HG02981 (cell line): ENCODE measurements at regions not wholly inside any gene's neighbourhood (a gene's known extent, or its start where the extent isn't known, plus 50 kb on each side); places are given as distances from the start of the nearest gene placed in this dataset.
"Not testable (repeated sequence)": the region's sequence is repeated elsewhere in the genome, so short reads cannot be mapped to it uniquely, and the experiment has no call there.

Experiments used
- ATAC-seq: cut with Tn5 transposase; IDR thresholded peaks from one replicate; pipeline ENCODE4 v1.9.1; 2021; ENCODE audit warnings: mild to moderate bottlenecking, moderate library complexity; ENCODE audit not compliant: unreplicated experiment

- no peak for ATAC-seq
Observed at GRCh38 chr7:69189406-69189805, 408.9 kb upstream of the AUTS2 start.

GRCh38 chr7:69190025-69190424 lies 408.2 kb upstream of the AUTS2 start:
- ATAC-seq, result no peak

GRCh38 chr7:69190763-69191162 lies 407.5 kb upstream of the AUTS2 start:
- ATAC-seq, result no peak

GRCh38 chr7:69192134-69192533 lies 406.1 kb upstream of the AUTS2 start:
- peak; percentile 51 for ATAC-seq

GRCh38 chr7:69193061-69193460 lies 405.2 kb upstream of the AUTS2 start:
- ATAC-seq, result no peak

GRCh38 chr7:69196593-69196992 lies 401.7 kb upstream of the AUTS2 start:
- no peak for ATAC-seq

GRCh38 chr7:69198250-69198649 lies 400.0 kb upstream of the AUTS2 start:
- ATAC-seq, result no peak

GRCh38 chr7:69199041-69199440 lies 399.2 kb upstream of the AUTS2 start:
- no peak for ATAC-seq

GRCh38 chr7:69199661-69200060 lies 398.6 kb upstream of the AUTS2 start:
- ATAC-seq, result no peak

GRCh38 chr7:69203871-69204270 lies 394.4 kb upstream of the AUTS2 start:
- no peak for ATAC-seq

- ATAC-seq, result no peak
Observed at GRCh38 chr7:69204943-69205342, 393.3 kb upstream of the AUTS2 start.

- no peak for ATAC-seq
Observed at GRCh38 chr7:69205581-69205980, 392.7 kb upstream of the AUTS2 start.

- no peak for ATAC-seq
Observed at GRCh38 chr7:69208276-69208675, 390.0 kb upstream of the AUTS2 start.

- peak; percentile 90 for ATAC-seq
Observed at GRCh38 chr7:69208848-69209247, 389.4 kb upstream of the AUTS2 start.

- ATAC-seq, result no peak
Observed at GRCh38 chr7:69211336-69211735, 386.9 kb upstream of the AUTS2 start.

GRCh38 chr7:69211739-69212138 lies 386.5 kb upstream of the AUTS2 start:
- ATAC-seq, result no peak

- ATAC-seq, result no peak
Observed at GRCh38 chr7:69213878-69214277, 384.4 kb upstream of the AUTS2 start.

GRCh38 chr7:69215516-69215915 lies 382.8 kb upstream of the AUTS2 start:
- not testable (repeated sequence) for ATAC-seq

- no peak for ATAC-seq
Observed at GRCh38 chr7:69217516-69218350, 380.5 kb upstream of the AUTS2 start.

- ATAC-seq, result no peak
Observed at GRCh38 chr7:69218576-69218975, 379.7 kb upstream of the AUTS2 start.

GRCh38 chr7:69219381-69219780 lies 378.9 kb upstream of the AUTS2 start:
- ATAC-seq, result no peak

- ATAC-seq, result no peak
Observed at GRCh38 chr7:69225259-69225943, 372.9 kb upstream of the AUTS2 start.
